Activated naive CD4-positive, alpha-beta T cell treated with anti-CD3 and anti-CD28 coated beads, Interleukin-2, amount 10 ng/mL, durations not matched to agents 7 days and 5 days (primary cell): ENCODE measurements at regions not wholly inside any gene's neighbourhood (a gene's known extent, or its start where the extent isn't known, plus 50 kb on each side); places are given as distances from the start of the nearest gene placed in this dataset.

Experiments
- CTCF ChIA-PET: fragments of 350-600 bp; sonication (Branson Sonifier 250); formaldehyde crosslinking; loops from one replicate; lab custom pipeline; 2021; ENCODE audit warnings: antibody characterized with exemption; lab: Charles Lee
- DNase-seq: peaks from one replicate; pipeline ENCODE4 v3.0.0-alpha.2; 2020
- H3K27ac Mint-ChIP-seq: one replicate; pipeline ENCODE4 v1.8.0; 2021; ENCODE audit warnings: mild to moderate bottlenecking, moderate library complexity, mixed read lengths
- H3K27me3 Mint-ChIP-seq: one replicate; pipeline ENCODE4 v1.8.0; 2021; ENCODE audit warnings: mild to moderate bottlenecking, mixed read lengths
- H3K36me3 Mint-ChIP-seq: one replicate; pipeline ENCODE4 v1.8.0; 2021; ENCODE audit warnings: mixed read lengths
- H3K4me1 Mint-ChIP-seq: one replicate; pipeline ENCODE4 v1.8.0; 2021; ENCODE audit warnings: mixed read lengths
- H3K4me3 Mint-ChIP-seq: one replicate; pipeline ENCODE4 v1.8.0; 2021; ENCODE audit warnings: mild to moderate bottlenecking, moderate library complexity, mixed read lengths
- H3K9me3 Mint-ChIP-seq: one replicate; pipeline ENCODE4 v1.8.0; 2021; ENCODE audit warnings: mixed read lengths

DNA sequence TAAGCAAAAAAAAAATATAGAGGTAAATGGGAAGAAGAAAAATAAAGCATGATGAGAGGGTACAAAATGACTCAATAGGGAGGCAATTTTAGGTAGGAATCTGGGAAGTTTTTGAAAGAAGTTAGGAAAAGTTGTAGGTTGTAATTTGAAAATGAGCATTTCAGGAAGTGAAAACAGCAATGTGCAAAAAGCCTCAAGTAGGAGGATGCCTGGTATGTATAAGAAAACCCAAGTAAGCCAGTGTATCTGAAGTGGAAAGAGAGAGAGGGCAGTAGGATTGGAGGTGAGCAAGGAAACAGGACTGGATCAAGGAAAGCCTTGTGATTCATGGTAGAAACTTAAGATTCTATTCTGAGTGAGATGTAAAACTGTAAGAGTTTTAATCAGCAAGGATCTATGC lies 121.6 kb upstream of the SPRY2 start:
- CTCF ChIA-PET, result no interaction called here

DNA sequence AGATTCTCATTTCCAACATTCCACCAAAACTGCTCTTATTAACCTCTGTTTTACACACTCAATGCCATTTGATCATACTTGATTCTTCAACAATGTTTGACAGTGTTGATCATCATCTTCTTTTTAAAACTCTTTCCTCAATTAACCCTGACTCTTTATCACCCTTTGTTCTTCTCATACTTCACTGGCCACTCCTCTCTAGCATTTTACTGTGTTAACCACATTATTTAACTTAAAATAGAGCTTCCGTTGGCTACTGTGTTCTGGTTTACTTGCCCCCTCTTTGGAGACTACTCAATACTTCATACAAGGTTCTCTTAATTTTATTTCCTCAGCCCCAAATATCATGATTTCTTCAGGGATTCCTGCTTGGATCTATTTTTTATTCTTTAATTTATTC lies 121.1 kb upstream of the SPRY2 start:
- Mint-ChIP-seq H3K27me3 (no peaks in the 10 kb centered on the region), H3K4me1 (no peaks in the 10 kb centered on the region), H3K27ac (no peak overlapping the region), H3K9me3 (no peaks in the 10 kb centered on the region), H3K4me3 (no peak overlapping the region), H3K36me3 (no peaks in the 10 kb centered on the region)
- CTCF ChIA-PET, result no interaction called here
- DNase-seq, result no peak

More for the DNA sequence above, 121.6 kb upstream of the SPRY2 start:
- Mint-ChIP-seq H3K4me1 (no peaks in the 10 kb centered on the region), H3K9me3 (no peaks in the 10 kb centered on the region), H3K4me3 (no peak overlapping the region), H3K27ac (no peak overlapping the region), H3K36me3 (no peaks in the 10 kb centered on the region), H3K27me3 (no peaks in the 10 kb centered on the region)
- DNase-seq, result no peak

DNA sequence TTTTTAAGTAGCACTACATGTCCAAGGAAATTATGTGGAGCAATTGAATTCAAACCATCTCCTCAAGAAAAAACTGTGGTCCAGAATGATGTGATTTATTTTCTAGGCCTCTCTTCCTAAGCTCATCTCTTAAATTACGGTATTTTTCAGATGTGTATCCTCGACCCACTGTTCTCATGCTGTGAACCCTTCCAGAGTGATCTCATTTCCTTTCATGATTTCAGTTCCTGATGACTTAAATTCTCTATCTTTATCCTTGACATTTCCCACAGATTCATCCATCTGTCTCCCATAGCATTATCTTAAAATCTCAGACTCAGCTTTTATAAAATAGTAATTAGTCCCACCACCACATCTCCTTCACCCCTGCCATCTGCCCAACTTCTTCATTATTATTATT lies 117.6 kb upstream of the SPRY2 start:
- Mint-ChIP-seq H3K27me3 (no peaks in the 10 kb centered on the region), H3K4me3 (no peak overlapping the region), H3K36me3 (no peaks in the 10 kb centered on the region), H3K9me3 (no peaks in the 10 kb centered on the region), H3K27ac (no peak overlapping the region), H3K4me1 (no peaks in the 10 kb centered on the region)
- CTCF ChIA-PET, result interaction anchor here (0.8 kb wide), 1 partner anchor 116 kb away, joined by 3 read pairs; no protein-coding TSS in a partner anchor
- no peak for DNase-seq

DNA sequence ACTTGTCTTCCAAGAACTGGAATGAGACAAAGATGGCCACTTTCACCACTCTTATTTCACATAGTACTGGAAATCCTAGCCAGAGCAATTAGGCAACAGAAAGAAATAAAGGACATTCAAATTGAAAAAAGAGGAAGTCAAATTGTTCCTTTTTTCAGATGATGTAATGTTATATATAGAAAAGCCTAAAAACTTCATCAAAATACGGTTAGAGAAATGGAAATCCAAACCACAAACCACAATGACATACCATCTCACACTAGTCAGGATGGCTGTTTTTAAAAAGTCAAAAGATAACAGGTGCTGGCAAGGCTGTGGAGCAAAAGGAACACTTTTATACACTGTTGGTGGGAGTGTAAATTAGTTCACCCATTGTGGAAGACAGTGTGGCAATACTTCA lies 113.3 kb upstream of the SPRY2 start:
- Mint-ChIP-seq H3K27me3 (no peaks in the 10 kb centered on the region), H3K4me3 (no peak overlapping the region), H3K9me3 (no peaks in the 10 kb centered on the region), H3K36me3 (no peaks in the 10 kb centered on the region), H3K4me1 (no peaks in the 10 kb centered on the region), H3K27ac (no peak overlapping the region)
- CTCF ChIA-PET, result no interaction called here
- no peak for DNase-seq

DNA sequence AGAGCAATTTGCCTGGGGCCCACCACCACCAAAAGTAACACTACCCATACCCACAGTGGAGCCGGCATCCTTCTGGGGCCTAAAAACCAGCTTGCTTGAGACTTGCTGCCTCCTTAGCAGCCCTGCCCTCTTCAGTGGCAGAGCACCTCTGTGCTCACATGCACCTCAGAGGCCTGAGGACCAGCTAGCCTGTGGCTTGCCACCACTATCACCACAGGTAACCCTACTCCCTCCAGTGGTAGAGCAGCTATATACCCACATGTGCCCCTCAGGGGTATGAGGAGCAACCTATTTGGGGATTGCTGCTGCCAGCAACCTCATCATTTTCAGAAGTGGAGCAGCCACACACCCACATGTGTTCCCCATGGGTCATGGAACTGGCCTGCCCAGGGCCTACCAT lies 111.4 kb upstream of the SPRY2 start:
- CTCF ChIA-PET, result no interaction called here
- H3K27me3 Mint-ChIP-seq, result no peaks in the 10 kb centered on the region
- H3K4me3 Mint-ChIP-seq, result no peak overlapping the region
- H3K36me3 Mint-ChIP-seq, result no peaks in the 10 kb centered on the region
- no peak overlapping the region for H3K27ac Mint-ChIP-seq
- DNase-seq, result no peak
- H3K4me1 Mint-ChIP-seq, result no peaks in the 10 kb centered on the region
- H3K9me3 Mint-ChIP-seq, result no peaks in the 10 kb centered on the region

DNA sequence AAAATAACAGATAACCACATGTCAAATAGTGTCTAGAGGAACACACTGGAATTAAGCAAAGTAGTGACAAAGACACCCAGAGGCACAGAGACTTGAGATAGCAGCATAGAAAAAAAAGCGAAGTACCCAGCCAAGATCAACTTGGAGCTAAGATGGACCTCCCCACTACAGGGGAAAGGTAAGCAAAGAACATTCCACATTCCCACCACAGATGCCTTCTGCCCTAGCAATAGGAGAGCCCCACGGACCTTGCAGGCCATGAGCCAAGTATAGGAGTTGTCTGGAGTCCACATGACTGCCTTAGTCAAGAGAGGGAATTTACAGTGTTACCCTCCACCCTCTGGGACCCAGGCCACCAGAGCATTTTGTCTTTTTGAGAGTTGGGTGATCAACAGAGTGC lies 110.7 kb upstream of the SPRY2 start:
- Mint-ChIP-seq H3K4me1 (no peaks in the 10 kb centered on the region), H3K9me3 (no peaks in the 10 kb centered on the region), H3K27me3 (no peaks in the 10 kb centered on the region), H3K36me3 (no peaks in the 10 kb centered on the region), H3K4me3 (no peak overlapping the region), H3K27ac (no peak overlapping the region)
- CTCF ChIA-PET, result no interaction called here
- DNase-seq, result no peak

DNA sequence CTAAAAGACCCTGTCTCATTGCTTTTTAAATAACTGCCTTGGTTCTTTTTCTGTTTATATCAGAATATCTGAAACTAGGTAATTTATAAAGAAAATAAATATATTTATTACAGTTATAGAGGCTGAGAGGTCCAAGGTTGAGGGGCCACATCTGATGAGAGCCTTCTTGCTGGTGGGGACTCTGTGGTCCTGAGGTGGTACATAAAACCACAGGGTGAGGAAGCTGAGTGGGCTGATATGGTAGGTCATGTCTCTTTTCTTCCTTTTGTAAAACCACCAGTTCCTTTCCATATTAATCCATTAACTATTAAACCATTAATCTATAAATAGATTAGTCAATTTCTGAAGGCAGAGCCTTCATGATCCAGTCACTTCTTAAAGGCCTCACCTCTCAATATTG lies 109.5 kb upstream of the SPRY2 start:
- H3K9me3 Mint-ChIP-seq, result no peaks in the 10 kb centered on the region
- CTCF ChIA-PET, result no interaction called here
- no peak for DNase-seq
- H3K4me3 Mint-ChIP-seq, result no peak overlapping the region
- H3K27me3 Mint-ChIP-seq, result no peaks in the 10 kb centered on the region
- no peak overlapping the region for H3K27ac Mint-ChIP-seq
- H3K36me3 Mint-ChIP-seq, result no peaks in the 10 kb centered on the region
- no peaks in the 10 kb centered on the region for H3K4me1 Mint-ChIP-seq

DNA sequence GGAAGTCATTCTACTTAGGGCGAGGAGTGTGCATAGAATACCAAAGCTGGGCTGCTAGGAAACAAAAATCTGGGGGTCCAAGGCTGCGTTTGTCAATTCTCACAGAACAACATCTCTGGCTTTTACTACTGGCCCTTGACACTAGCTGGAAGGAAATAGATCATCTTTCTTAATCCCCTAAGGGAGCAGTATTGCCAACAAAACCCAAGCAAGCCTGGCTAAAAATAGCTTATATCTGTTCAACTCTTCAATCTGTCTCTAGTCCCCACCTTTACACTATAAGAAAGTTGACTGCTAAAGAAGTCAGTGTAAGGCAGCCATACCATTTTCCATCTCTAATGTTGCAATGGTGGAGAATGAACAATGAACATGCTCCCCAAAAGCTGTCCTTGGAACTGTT lies 107.8 kb upstream of the SPRY2 start:
- Mint-ChIP-seq H3K4me1 (no peaks in the 10 kb centered on the region), H3K36me3 (no peaks in the 10 kb centered on the region), H3K27me3 (no peaks in the 10 kb centered on the region), H3K9me3 (no peaks in the 10 kb centered on the region), H3K27ac (no peak overlapping the region), H3K4me3 (no peak overlapping the region)
- CTCF ChIA-PET, result interaction anchor here (0.5 kb wide), 1 partner anchor 1660 kb away, joined by 3 read pairs; no protein-coding TSS in a partner anchor
- DNase-seq, result no peak

DNA sequence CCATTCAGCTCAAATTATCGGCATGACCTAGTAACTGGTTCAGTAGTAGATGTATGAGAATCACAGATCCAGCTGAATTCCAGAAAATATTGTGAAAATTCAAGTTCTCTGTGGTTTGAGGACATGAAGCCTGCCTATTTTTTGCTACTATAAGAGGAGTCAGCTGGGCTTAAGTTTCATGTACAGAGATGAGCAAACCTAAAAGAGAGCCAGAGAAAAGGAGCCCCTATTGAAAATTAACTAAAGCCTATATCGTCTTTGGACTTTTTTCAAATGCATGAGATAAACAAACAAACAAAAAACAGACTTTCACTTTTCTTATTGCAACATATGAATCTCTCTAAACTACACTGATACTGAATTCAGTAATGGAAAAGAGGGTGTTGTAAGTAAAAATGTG lies 106.8 kb upstream of the SPRY2 start:
- no peak overlapping the region for H3K4me3 Mint-ChIP-seq
- H3K9me3 Mint-ChIP-seq, result no peaks in the 10 kb centered on the region
- H3K27me3 Mint-ChIP-seq, result no peaks in the 10 kb centered on the region
- CTCF ChIA-PET, result no interaction called here
- DNase-seq, result no peak
- no peaks in the 10 kb centered on the region for H3K4me1 Mint-ChIP-seq
- no peaks in the 10 kb centered on the region for H3K36me3 Mint-ChIP-seq
- H3K27ac Mint-ChIP-seq, result no peak overlapping the region

DNA sequence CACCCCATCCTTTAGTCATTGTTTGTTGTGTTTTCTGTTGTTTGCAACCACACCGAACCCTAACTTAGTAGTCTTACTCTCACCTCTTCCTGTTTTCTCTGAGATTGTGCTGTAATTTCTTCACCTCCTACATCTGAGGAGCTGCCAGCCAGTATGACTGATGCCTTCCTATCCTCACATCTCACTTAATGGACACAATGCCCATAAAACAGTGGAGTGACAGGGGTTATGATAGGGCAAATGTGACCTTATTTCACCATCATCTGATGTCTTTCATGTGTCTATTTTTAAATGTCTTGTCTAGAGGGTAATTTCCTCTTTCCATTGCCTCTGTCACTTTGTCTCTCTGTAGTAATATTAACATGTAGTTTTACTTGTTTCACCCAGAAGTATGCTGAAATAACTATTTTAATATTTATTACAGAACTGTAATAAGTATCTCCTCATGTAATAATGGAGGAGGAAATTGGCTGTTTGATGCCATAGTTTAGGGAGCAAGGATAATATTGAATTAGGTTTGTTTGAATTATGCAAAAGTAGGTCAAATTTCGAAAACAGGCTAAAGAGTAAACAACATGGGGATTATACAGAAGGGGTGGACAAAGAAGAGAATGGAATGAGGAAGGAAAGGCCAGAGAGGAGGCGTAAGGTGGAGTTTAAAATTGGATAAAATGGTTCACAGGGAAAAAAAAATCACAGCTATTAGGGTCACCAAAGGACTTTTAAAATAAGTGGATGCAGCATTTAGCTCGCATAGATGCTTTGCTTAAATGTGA lies 103.5 kb upstream of the SPRY2 start:
- CTCF ChIA-PET, result no interaction called here

DNA sequence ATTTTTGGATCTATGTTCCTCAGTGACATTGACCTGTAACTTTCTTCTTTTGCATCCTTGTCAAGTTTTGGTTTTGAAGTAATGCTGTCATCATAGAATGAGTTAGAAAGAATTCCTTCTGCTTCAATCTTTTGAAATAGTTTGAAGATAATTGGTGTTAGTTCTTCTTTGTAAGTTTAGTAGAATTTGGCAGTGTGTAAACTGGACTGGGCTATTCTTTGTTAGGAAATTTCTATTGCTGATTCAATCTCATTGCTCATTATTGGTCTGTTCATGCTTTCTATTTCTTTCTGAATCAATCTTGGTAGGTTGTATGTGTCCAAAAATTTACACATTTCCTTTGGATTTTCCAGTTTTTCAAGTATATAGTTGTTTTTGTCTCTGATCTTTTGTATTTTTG lies 101.7 kb upstream of the SPRY2 start:
- H3K27me3 Mint-ChIP-seq, result no peaks in the 10 kb centered on the region
- no peaks in the 10 kb centered on the region for H3K9me3 Mint-ChIP-seq
- H3K4me1 Mint-ChIP-seq, result no peaks in the 10 kb centered on the region
- H3K27ac Mint-ChIP-seq, result no peak overlapping the region
- CTCF ChIA-PET, result no interaction called here
- no peaks in the 10 kb centered on the region for H3K36me3 Mint-ChIP-seq
- H3K4me3 Mint-ChIP-seq, result no peak overlapping the region
- no peak for DNase-seq

More for the DNA sequence above, 103.5 kb upstream of the SPRY2 start:
- Mint-ChIP-seq H3K4me1 (no peaks in the 10 kb centered on the region), H3K9me3 (no peaks in the 10 kb centered on the region), H3K4me3 (no peak overlapping the region), H3K27ac (no peak overlapping the region), H3K27me3 (no peaks in the 10 kb centered on the region), H3K36me3 (no peaks in the 10 kb centered on the region)
- DNase-seq, result no peak

DNA sequence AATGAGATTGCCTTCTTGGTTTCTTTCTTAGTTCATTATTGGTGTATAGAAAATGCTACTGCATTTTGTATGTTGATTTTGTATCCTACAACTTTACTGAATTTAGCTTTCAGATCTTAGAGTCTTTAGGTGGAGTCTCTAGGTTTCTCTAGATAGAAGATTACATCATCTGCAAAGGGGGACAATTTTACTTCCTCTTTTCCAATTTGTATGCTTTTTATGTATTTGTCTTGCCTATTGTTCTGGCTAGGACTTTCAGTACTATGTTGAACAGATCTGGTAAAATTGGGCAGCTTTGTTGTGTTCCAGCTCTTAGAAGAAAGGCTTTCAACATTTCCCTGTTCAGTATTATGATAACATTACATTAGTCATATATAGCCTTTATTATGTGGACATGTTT lies 101.0 kb upstream of the SPRY2 start:
- no peaks in the 10 kb centered on the region for H3K4me1 Mint-ChIP-seq
- CTCF ChIA-PET, result no interaction called here
- H3K27me3 Mint-ChIP-seq, result no peaks in the 10 kb centered on the region
- no peak for DNase-seq
- H3K36me3 Mint-ChIP-seq, result no peaks in the 10 kb centered on the region
- H3K9me3 Mint-ChIP-seq, result no peaks in the 10 kb centered on the region
- no peak overlapping the region for H3K27ac Mint-ChIP-seq
- no peak overlapping the region for H3K4me3 Mint-ChIP-seq

DNA sequence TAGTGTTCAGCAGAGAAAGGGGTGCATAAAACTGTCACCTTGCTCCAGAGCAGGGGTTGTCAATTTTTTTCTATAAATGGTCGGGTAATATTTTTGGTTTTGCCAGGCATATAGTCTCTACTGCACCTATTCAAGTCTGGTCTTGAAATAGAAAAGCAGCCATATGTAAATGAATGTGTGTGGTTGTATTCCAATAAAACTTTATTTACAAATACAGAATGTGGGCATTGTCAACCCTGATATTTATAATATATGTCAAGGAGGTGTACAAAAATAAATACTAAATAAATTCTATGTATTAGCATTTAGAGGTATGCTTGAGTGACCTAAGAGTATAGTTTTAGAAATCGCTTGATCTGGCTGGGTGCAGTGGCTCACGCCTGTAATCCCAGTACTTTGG lies 97.6 kb upstream of the SPRY2 start:
- Mint-ChIP-seq H3K4me3 (no peak overlapping the region), H3K9me3 (no peaks in the 10 kb centered on the region), H3K4me1 (no peaks in the 10 kb centered on the region), H3K36me3 (no peaks in the 10 kb centered on the region), H3K27ac (no peak overlapping the region), H3K27me3 (no peaks in the 10 kb centered on the region)
- CTCF ChIA-PET, result no interaction called here
- no peak for DNase-seq

DNA sequence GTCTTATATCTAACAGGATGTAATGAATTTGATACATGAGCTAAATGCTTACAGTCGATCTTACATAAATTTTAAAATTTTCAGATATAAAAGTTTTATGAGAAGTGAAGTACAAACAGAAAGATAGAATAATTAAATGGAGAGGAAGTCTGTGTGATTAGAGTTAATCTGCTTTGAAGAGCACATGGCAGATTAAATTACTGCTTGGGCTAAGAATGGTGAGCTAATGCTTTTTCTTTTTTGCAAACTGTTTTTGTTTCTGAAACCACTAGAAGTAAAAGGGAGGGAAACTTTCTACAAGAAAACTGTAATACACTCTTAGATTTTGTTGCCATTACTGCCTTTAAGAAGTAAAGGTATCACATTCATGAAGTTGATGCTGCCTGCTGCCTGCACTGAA lies 96.3 kb upstream of the SPRY2 start:
- H3K36me3 Mint-ChIP-seq, result no peaks in the 10 kb centered on the region
- no peak overlapping the region for H3K27ac Mint-ChIP-seq
- H3K4me3 Mint-ChIP-seq, result no peak overlapping the region
- CTCF ChIA-PET, result no interaction called here
- H3K9me3 Mint-ChIP-seq, result no peaks in the 10 kb centered on the region
- H3K27me3 Mint-ChIP-seq, result no peaks in the 10 kb centered on the region
- H3K4me1 Mint-ChIP-seq, result no peaks in the 10 kb centered on the region
- DNase-seq, result no peak

DNA sequence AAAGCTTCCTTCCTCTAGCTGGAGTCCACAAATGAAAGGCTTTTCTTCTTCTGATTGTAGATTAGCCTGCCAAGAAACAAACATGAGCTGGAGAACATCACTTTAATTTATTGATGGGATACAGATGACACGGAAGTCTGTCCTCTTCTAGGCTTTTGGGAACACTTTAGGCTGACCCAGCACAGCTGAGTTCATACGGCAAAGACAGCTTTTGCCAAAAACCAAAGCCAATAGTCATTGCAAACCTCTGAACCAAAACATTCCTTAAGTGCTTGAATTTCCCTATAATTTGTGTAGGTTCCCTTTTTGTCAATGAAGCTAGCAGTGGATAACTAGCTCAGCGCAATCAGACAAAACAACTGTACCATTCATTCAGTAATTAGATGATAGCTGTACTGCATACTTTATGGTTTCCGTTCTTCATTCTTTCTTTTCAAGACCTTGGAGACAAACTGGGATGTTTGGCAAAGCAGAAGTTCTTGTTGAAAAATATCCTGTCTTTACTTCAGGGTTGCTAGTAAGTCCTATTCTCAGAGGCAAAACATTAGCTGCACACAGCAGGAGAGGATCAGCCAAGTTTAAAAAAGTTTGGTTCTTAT lies 95.7 kb upstream of the SPRY2 start:
- Mint-ChIP-seq H3K9me3 (no peaks in the 10 kb centered on the region), H3K27ac (no peak overlapping the region), H3K4me3 (no peak overlapping the region), H3K4me1 (no peaks in the 10 kb centered on the region), H3K36me3 (no peaks in the 10 kb centered on the region), H3K27me3 (no peaks in the 10 kb centered on the region)
- DNase-seq, result no peak
- CTCF ChIA-PET, result no interaction called here
